Trophoblast cell (in vitro differentiated cells and primary cell): ENCODE measurements at regions not wholly inside any gene's neighbourhood (a gene's known extent, or its start where the extent isn't known, plus 50 kb on each side); places are given as distances from the start of the nearest gene placed in this dataset.

Experiments
- DNase-seq, 2 donors: peaks; one replicate each; pipeline ENCODE4 v3.0.0-alpha.2; 2016
- H2AFZ ChIP-seq: 2 replicates; pipeline ENCODE4 v1.6.1; 2013; ENCODE audit warnings: low read length, moderate library complexity, mild to moderate bottlenecking; ENCODE audit not compliant: insufficient read depth, poor library complexity
- H2AK5ac ChIP-seq: 2 replicates; pipeline ENCODE4 v1.6.1; 2013; ENCODE audit warnings: mild to moderate bottlenecking, low read length
- H2BK120ac ChIP-seq: 2 replicates; pipeline ENCODE4 v1.6.1; 2013; ENCODE audit warnings: low read length, mild to moderate bottlenecking, moderate library complexity; ENCODE audit not compliant: insufficient read depth, poor library complexity
- H2BK12ac ChIP-seq: 2 replicates; pipeline ENCODE4 v1.6.1; 2013; ENCODE audit warnings: mild to moderate bottlenecking, low read length, moderate library complexity
- H2BK5ac ChIP-seq: 2 replicates; pipeline ENCODE4 v1.6.1; 2013; ENCODE audit warnings: low read length, low read depth, moderate library complexity, mild to moderate bottlenecking; ENCODE audit not compliant: poor library complexity
- H3K14ac ChIP-seq: 2 replicates; pipeline ENCODE4 v1.6.1; 2013; ENCODE audit warnings: mild to moderate bottlenecking, low read length
- H3K18ac ChIP-seq: 2 replicates; pipeline ENCODE4 v1.6.1; 2013; ENCODE audit warnings: mild to moderate bottlenecking, low read length
- H3K23ac ChIP-seq: 2 replicates; pipeline ENCODE4 v1.6.1; 2013; ENCODE audit warnings: low read length
- H3K27ac ChIP-seq: 2 replicates; pipeline ENCODE4 v1.5.1; 2013; ENCODE audit warnings: low read depth, mild to moderate bottlenecking, inconsistent platforms, low read length, moderate library complexity
- H3K27me3 ChIP-seq: 2 replicates; pipeline ENCODE4 v1.6.1; 2013; ENCODE audit warnings: inconsistent platforms, mild to moderate bottlenecking, low read length, moderate library complexity; ENCODE audit not compliant: insufficient read depth
- H3K36me3 ChIP-seq, 2 experiments: 1 replicate in 1 of 2; 2 replicates in 1 of 2; pipeline ENCODE4 v1.6.1; 2013; ENCODE audit warnings: low read length in 2 of 2, mild to moderate bottlenecking in 2 of 2, moderate library complexity in 1 of 2; ENCODE audit not compliant: insufficient read depth in 2 of 2, control insufficient read depth in 1 of 2
- H3K4ac ChIP-seq: 2 replicates; pipeline ENCODE4 v1.6.1; 2013; ENCODE audit warnings: low read depth, mild to moderate bottlenecking, low read length, moderate library complexity
- H3K4me1 ChIP-seq, 2 experiments: 1 replicate in 1 of 2; 2 replicates in 1 of 2; pipeline ENCODE4 v1.6.1; 2013; ENCODE audit warnings: low read length in 2 of 2, mild to moderate bottlenecking in 2 of 2, moderate library complexity in 1 of 2; ENCODE audit not compliant: insufficient read depth in 2 of 2, control insufficient read depth in 1 of 2
- H3K4me2 ChIP-seq: 2 replicates; pipeline ENCODE4 v1.6.1; 2013; ENCODE audit warnings: inconsistent platforms, mild to moderate bottlenecking, low read length, moderate library complexity
- H3K4me3 ChIP-seq: 2 replicates; pipeline ENCODE4 v1.5.1; 2013; ENCODE audit warnings: mild to moderate bottlenecking, low read depth, low read length, inconsistent platforms
- H3K79me1 ChIP-seq: one replicate; pipeline ENCODE4 v1.6.1; 2013; ENCODE audit warnings: low read length
- H3K79me2 ChIP-seq: 2 replicates; pipeline ENCODE4 v1.6.1; 2013; ENCODE audit warnings: low read length, mild to moderate bottlenecking; ENCODE audit not compliant: control insufficient read depth, insufficient read depth, poor library complexity
- H3K9ac ChIP-seq: 2 replicates; pipeline ENCODE4 v1.6.1; 2013; ENCODE audit warnings: mild to moderate bottlenecking, low read length
- H3K9me3 ChIP-seq: 2 replicates; pipeline ENCODE4 v1.6.1; 2013; ENCODE audit warnings: low read depth, mild to moderate bottlenecking, control low read depth, inconsistent platforms, low read length; ENCODE audit not compliant: insufficient read depth
- H4K12ac ChIP-seq: 2 replicates; pipeline ENCODE4 v1.6.1; 2013; ENCODE audit warnings: low read depth, mild to moderate bottlenecking, low read length, moderate library complexity
- H4K8ac ChIP-seq: 2 replicates; pipeline ENCODE4 v1.6.1; 2013; ENCODE audit warnings: low read depth, mild to moderate bottlenecking, low read length, moderate library complexity
- H4K91ac ChIP-seq: one replicate; pipeline ENCODE4 v1.6.1; 2013; ENCODE audit warnings: low read depth, mild to moderate bottlenecking, low read length, moderate library complexity
- WGBS: extraction: QIAGEN DNeasy Blood & Tissue Kit; methylation state at CpG from one replicate; pipeline ENCODE4 v1.1.7; 2013; ENCODE audit warnings: missing lambda C conversion rate; ENCODE audit not compliant: insufficient read length, insufficient coverage; ENCODE audit errors: extremely low coverage; 5-methylcytosine and 5-hydroxymethylcytosine counted together

GRCh38 chr20:55253781-55254180 is 751.5 kb downstream of the CBLN4 start:
- Histone ChIP-seq H4K91ac (no peak overlapping the region), H3K4ac (no peak overlapping the region), H2AFZ (no peak overlapping the region), H3K9ac (no peak overlapping the region), H3K9me3 (peaks cover 3% of the 10 kb centered on the region), H3K79me2 (no peaks in the 10 kb centered on the region), H3K14ac (no peak overlapping the region), H2BK12ac (no peak overlapping the region), H2BK5ac (no peak overlapping the region), H3K36me3 (no peaks in the 10 kb centered on the region), H3K79me1 (no peaks in the 10 kb centered on the region), H2AK5ac (no peak overlapping the region), H4K12ac (no peak overlapping the region), H3K4me3 (no peak overlapping the region), H3K23ac (no peak overlapping the region), H4K8ac (no peak overlapping the region), H3K27ac (no peak overlapping the region), H3K27me3 (no peaks in the 10 kb centered on the region), H3K4me2 (no peak overlapping the region), H3K18ac (no peak overlapping the region), H2BK120ac (no peak overlapping the region), H3K4me1 (no peaks in the 10 kb centered on the region)
- peak in 1 of 2 donors; percentile 60 for DNase-seq
- no CpG with 5 or more reads among the region's 1 CpG for whole genome bisulfite sequencing

- H3K14ac ChIP-seq, result no peak overlapping the region
- no peak overlapping the region for H3K9ac ChIP-seq
- DNase-seq, result no peak
- H2BK12ac ChIP-seq, result no peak overlapping the region
- no peaks in the 10 kb centered on the region for H3K27me3 ChIP-seq
- H2BK120ac ChIP-seq, result no peak overlapping the region
- H4K12ac ChIP-seq, result no peak overlapping the region
- no peak overlapping the region for H3K4ac ChIP-seq
- no peak overlapping the region for H4K8ac ChIP-seq
- H3K36me3 ChIP-seq, result no peaks in the 10 kb centered on the region
- H3K79me1 ChIP-seq, result no peaks in the 10 kb centered on the region
- H2AK5ac ChIP-seq, result no peak overlapping the region
- no peak overlapping the region for H3K18ac ChIP-seq
- H3K4me3 ChIP-seq, result no peak overlapping the region
- no peak overlapping the region for H2BK5ac ChIP-seq
- H3K79me2 ChIP-seq, result no peaks in the 10 kb centered on the region
- H3K9me3 ChIP-seq, result peaks cover 3% of the 10 kb centered on the region
- no CpG with 5 or more reads among the region's 5 CpGs for WGBS
- no peak overlapping the region for H3K4me2 ChIP-seq
- no peak overlapping the region for H3K23ac ChIP-seq
- no peak overlapping the region for H4K91ac ChIP-seq
- no peak overlapping the region for H2AFZ ChIP-seq
- H3K27ac ChIP-seq, result no peak overlapping the region
- no peaks in the 10 kb centered on the region for H3K4me1 ChIP-seq
Measured at GRCh38 chr20:55252521-55252920, 752.8 kb downstream of the CBLN4 start.

DNA sequence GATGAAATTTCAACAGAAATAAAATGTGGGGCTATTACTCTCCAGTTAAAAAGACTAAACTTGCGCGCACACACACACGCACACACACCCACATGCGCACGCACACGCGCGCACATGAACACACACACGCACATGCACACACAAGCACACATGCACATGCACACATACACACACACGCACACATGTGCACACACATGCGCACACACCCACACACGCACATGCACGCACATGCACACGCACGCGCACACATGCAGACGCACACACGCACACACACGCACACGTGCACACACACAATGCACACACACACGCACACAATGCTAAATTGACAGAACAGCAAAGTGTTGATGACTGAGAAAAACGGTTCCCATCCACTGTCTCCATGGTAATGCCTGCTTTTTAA is 754.1 kb downstream of the CBLN4 start:
- no peak overlapping the region for H3K18ac ChIP-seq
- no peak overlapping the region for H3K4me2 ChIP-seq
- H2BK120ac ChIP-seq, result no peak overlapping the region
- H3K4me1 ChIP-seq, result no peaks in the 10 kb centered on the region
- H3K9ac ChIP-seq, result no peak overlapping the region
- H2AK5ac ChIP-seq, result no peak overlapping the region
- no peak overlapping the region for H3K14ac ChIP-seq
- H2BK12ac ChIP-seq, result no peak overlapping the region
- no peaks in the 10 kb centered on the region for H3K36me3 ChIP-seq
- no peaks in the 10 kb centered on the region for H3K79me1 ChIP-seq
- no peak overlapping the region for H4K12ac ChIP-seq
- no peak overlapping the region for H4K91ac ChIP-seq
- DNase-seq, result no peak
- no peaks in the 10 kb centered on the region for H3K27me3 ChIP-seq
- H3K27ac ChIP-seq, result no peak overlapping the region
- H3K9me3 ChIP-seq, result peaks cover 3% of the 10 kb centered on the region
- H3K4ac ChIP-seq, result no peak overlapping the region
- H3K4me3 ChIP-seq, result peak overlapping the region; percentile 56
- H2BK5ac ChIP-seq, result no peak overlapping the region
- no peak overlapping the region for H3K23ac ChIP-seq
- H2AFZ ChIP-seq, result no peak overlapping the region
- no CpG with 5 or more reads among the region's 22 CpGs for WGBS
- H4K8ac ChIP-seq, result no peak overlapping the region
- no peaks in the 10 kb centered on the region for H3K79me2 ChIP-seq

- no peaks in the 10 kb centered on the region for H3K36me3 ChIP-seq
- no peak overlapping the region for H2AK5ac ChIP-seq
- no peak overlapping the region for H2BK120ac ChIP-seq
- no peaks in the 10 kb centered on the region for H3K79me1 ChIP-seq
- no peak overlapping the region for H4K8ac ChIP-seq
- H3K4ac ChIP-seq, result no peak overlapping the region
- no peak overlapping the region for H3K9ac ChIP-seq
- H3K18ac ChIP-seq, result no peak overlapping the region
- H4K12ac ChIP-seq, result no peak overlapping the region
- no peak overlapping the region for H3K4me2 ChIP-seq
- no peak overlapping the region for H2BK5ac ChIP-seq
- no peak overlapping the region for H4K91ac ChIP-seq
- H3K4me1 ChIP-seq, result no peaks in the 10 kb centered on the region
- no peaks in the 10 kb centered on the region for H3K9me3 ChIP-seq
- no peaks in the 10 kb centered on the region for H3K27me3 ChIP-seq
- H3K4me3 ChIP-seq, result no peak overlapping the region
- no peak overlapping the region for H2BK12ac ChIP-seq
- H3K23ac ChIP-seq, result no peak overlapping the region
- no peaks in the 10 kb centered on the region for H3K79me2 ChIP-seq
- no peak for DNase-seq
- H3K27ac ChIP-seq, result no peak overlapping the region
- no peak overlapping the region for H3K14ac ChIP-seq
- no peak overlapping the region for H2AFZ ChIP-seq
Measured at GRCh38 chr20:55242853-55243252, 762.5 kb downstream of the CBLN4 start.
